GM23338 (cell line): ENCODE measurements at regions not wholly inside any gene's neighbourhood (a gene's known extent, or its start where the extent isn't known, plus 50 kb on each side); places are given as distances from the start of the nearest gene placed in this dataset.

Experiments
- ATAC-seq: fragments of 200-7000 bp; cut with Tn5 transposase; 3 replicates; pipeline ENCODE4 v1.9.1; 2020
- DNase-seq: peaks from one replicate; pipeline ENCODE4 v3.0.0-alpha.2; 2015; ENCODE audit warnings: low spot score
- H2AFZ ChIP-seq: fragments of 200-600 bp; sonication (generic); 2 replicates; pipeline ENCODE4 v1.8.0; 2016; ENCODE audit warnings: antibody characterized with exemption, mild to moderate bottlenecking, moderate library complexity
- H3F3A ChIP-seq: fragments of 200-600 bp; sonication (generic); replicated peaks from 2 replicates; pipeline ENCODE4 v1.8.0; 2017; ENCODE audit warnings: antibody characterized with exemption, mixed run types, low read depth
- H3K27ac ChIP-seq: fragments of 200-600 bp; sonication (generic); 2 replicates; pipeline ENCODE4 v1.6.1; 2016; ENCODE audit warnings: low read depth
- H3K27me3 ChIP-seq: fragments of 200-600 bp; sonication (generic); 2 replicates; pipeline ENCODE4 v1.8.0; 2016; ENCODE audit warnings: mild to moderate bottlenecking, mixed run types, moderate library complexity; ENCODE audit not compliant: insufficient read depth
- H3K36me3 ChIP-seq: fragments of 200-600 bp; sonication (generic); 2 replicates; pipeline ENCODE4 v1.8.0; 2016; ENCODE audit warnings: mild to moderate bottlenecking; ENCODE audit not compliant: insufficient read depth
- H3K4me1 ChIP-seq: fragments of 200-600 bp; sonication (generic); 2 replicates; pipeline ENCODE4 v1.8.0; 2016; ENCODE audit warnings: mild to moderate bottlenecking, moderate library complexity; ENCODE audit not compliant: insufficient read depth
- H3K4me2 ChIP-seq: fragments of 200-600 bp; sonication (generic); 2 replicates; pipeline ENCODE4 v1.7.1; 2017; ENCODE audit warnings: mixed run types
- H3K4me3 ChIP-seq: fragments of 200-600 bp; sonication (generic); 2 replicates; pipeline ENCODE4 v1.6.1; 2016; ENCODE audit warnings: mixed run types
- H3K79me2 ChIP-seq: fragments of 200-600 bp; sonication (generic); replicated peaks from 2 replicates; pipeline ENCODE4 v1.8.0; 2017; ENCODE audit warnings: mild to moderate bottlenecking; ENCODE audit not compliant: insufficient read depth
- H3K9me2 ChIP-seq: fragments of 200-600 bp; sonication (generic); 2 replicates; pipeline ENCODE4 v1.8.0; 2017; ENCODE audit not compliant: insufficient read depth
- H4K20me1 ChIP-seq: fragments of 200-600 bp; sonication (generic); replicated peaks from 2 replicates; pipeline ENCODE4 v1.8.0; 2017; ENCODE audit warnings: mild to moderate bottlenecking; ENCODE audit not compliant: insufficient read depth
- H3K27ac Mint-ChIP-seq: 2 replicates; pipeline ENCODE4 v1.8.0; 2020; ENCODE audit warnings: inconsistent platforms, mild to moderate bottlenecking, moderate library complexity, mixed read lengths
- H3K27me3 Mint-ChIP-seq: 3 replicates; pipeline ENCODE4 v1.8.0; 2022; ENCODE audit warnings: low read depth, mild to moderate bottlenecking, moderate library complexity, mixed read lengths, inconsistent platforms; ENCODE audit not compliant: insufficient read depth, poor library complexity
- H3K36me3 Mint-ChIP-seq: 3 replicates; pipeline ENCODE4 v1.8.0; 2021; ENCODE audit warnings: low read depth, mild to moderate bottlenecking, inconsistent platforms, moderate library complexity, mixed read lengths
- H3K4me1 Mint-ChIP-seq: 3 replicates; pipeline ENCODE4 v1.8.0; 2020; ENCODE audit warnings: mild to moderate bottlenecking, inconsistent platforms, mixed read lengths
- H3K4me3 Mint-ChIP-seq: 3 replicates; pipeline ENCODE4 v1.8.0; 2021; ENCODE audit warnings: moderate library complexity, mild to moderate bottlenecking, inconsistent platforms, mixed read lengths
- H3K9me3 Mint-ChIP-seq: 3 replicates; pipeline ENCODE4 v1.8.0; 2020; ENCODE audit warnings: moderate library complexity, mild to moderate bottlenecking, inconsistent platforms, mixed read lengths
- ETS1 ChIP-seq: IDR thresholded peaks from 2 replicates; pipeline ENCODE4 v1.6.1; 2016; ENCODE audit warnings: antibody characterized with exemption
- EZH2 ChIP-seq: fragments of 200-600 bp; sonication (generic); IDR thresholded peaks from one replicate; pipeline ENCODE4 v1.8.0; 2017; ENCODE audit warnings: antibody characterized with exemption, mild to moderate bottlenecking, low read depth; ENCODE audit not compliant: unreplicated experiment
- EZH2phosphoT487 ChIP-seq: fragments of 200-600 bp; sonication (generic); IDR thresholded peaks from one replicate; pipeline ENCODE4 v1.8.1; 2018; ENCODE audit warnings: antibody characterized with exemption; ENCODE audit not compliant: unreplicated experiment
- JUNB ChIP-seq: IDR thresholded peaks from one replicate; pipeline ENCODE4 v1.6.1; 2016; ENCODE audit warnings: antibody characterized with exemption; ENCODE audit not compliant: unreplicated experiment
- POLR2AphosphoS5 ChIP-seq: IDR thresholded peaks from 2 replicates; pipeline ENCODE4 v1.6.1; 2016; ENCODE audit warnings: antibody characterized with exemption, low read depth
- STAT1 ChIP-seq: IDR thresholded peaks from one replicate; pipeline ENCODE4 v1.6.1; 2016; ENCODE audit warnings: antibody characterized with exemption; ENCODE audit not compliant: unreplicated experiment
- ZNF114 ChIP-seq: fragments of 250-450 bp; sonication (Bioruptor Pico); IDR thresholded peaks from 2 replicates; pipeline ENCODE4 v1.5.0; 2020; ENCODE audit warnings: mild to moderate bottlenecking, moderate library complexity
- ZNF331 ChIP-seq: fragments of 250-450 bp; sonication (Bioruptor Pico); IDR thresholded peaks from 2 replicates; pipeline ENCODE4 v1.5.0; 2020; ENCODE audit warnings: low read depth, mild to moderate bottlenecking, moderate library complexity
- TF ChIP-seq, protein P1 (sequence below): IDR thresholded peaks from one replicate; pipeline ENCODE4 v1.6.1; 2018; ENCODE audit warnings: antibody characterized with exemption; ENCODE audit not compliant: unreplicated experiment
- TF ChIP-seq, protein P2 (sequence below): fragments of 250-450 bp; sonication (Bioruptor Pico); IDR thresholded peaks from 2 replicates; pipeline ENCODE4 v1.5.0; 2020; ENCODE audit warnings: mild to moderate bottlenecking, moderate library complexity

GRCh38 chr20:6566821-6567220 lies 200.7 kb upstream of the BMP2 start:
- Histone ChIP-seq H3F3A (no peaks in the 10 kb centered on the region), H3K27me3 (no peaks in the 10 kb centered on the region), H3K4me3 (no peak overlapping the region), H3K4me2 (no peak overlapping the region), H3K36me3 (no peaks in the 10 kb centered on the region), H4K20me1 (no peaks in the 10 kb centered on the region), H3K4me1 (no peaks in the 10 kb centered on the region), H3K79me2 (no peaks in the 10 kb centered on the region), H3K9me2 (no peaks in the 10 kb centered on the region), H2AFZ (no peak overlapping the region), H3K27ac (no peak overlapping the region)
- ATAC-seq: no peak
- no peak for DNase-seq
- Mint-ChIP-seq H3K27me3 (no peaks in the 10 kb centered on the region), H3K4me1 (no peaks in the 10 kb centered on the region), H3K4me3 (no peak overlapping the region), H3K27ac (no peak overlapping the region), H3K36me3 (no peaks in the 10 kb centered on the region), H3K9me3 (no peaks in the 10 kb centered on the region)
- TF ChIP-seq, protein P1, sequence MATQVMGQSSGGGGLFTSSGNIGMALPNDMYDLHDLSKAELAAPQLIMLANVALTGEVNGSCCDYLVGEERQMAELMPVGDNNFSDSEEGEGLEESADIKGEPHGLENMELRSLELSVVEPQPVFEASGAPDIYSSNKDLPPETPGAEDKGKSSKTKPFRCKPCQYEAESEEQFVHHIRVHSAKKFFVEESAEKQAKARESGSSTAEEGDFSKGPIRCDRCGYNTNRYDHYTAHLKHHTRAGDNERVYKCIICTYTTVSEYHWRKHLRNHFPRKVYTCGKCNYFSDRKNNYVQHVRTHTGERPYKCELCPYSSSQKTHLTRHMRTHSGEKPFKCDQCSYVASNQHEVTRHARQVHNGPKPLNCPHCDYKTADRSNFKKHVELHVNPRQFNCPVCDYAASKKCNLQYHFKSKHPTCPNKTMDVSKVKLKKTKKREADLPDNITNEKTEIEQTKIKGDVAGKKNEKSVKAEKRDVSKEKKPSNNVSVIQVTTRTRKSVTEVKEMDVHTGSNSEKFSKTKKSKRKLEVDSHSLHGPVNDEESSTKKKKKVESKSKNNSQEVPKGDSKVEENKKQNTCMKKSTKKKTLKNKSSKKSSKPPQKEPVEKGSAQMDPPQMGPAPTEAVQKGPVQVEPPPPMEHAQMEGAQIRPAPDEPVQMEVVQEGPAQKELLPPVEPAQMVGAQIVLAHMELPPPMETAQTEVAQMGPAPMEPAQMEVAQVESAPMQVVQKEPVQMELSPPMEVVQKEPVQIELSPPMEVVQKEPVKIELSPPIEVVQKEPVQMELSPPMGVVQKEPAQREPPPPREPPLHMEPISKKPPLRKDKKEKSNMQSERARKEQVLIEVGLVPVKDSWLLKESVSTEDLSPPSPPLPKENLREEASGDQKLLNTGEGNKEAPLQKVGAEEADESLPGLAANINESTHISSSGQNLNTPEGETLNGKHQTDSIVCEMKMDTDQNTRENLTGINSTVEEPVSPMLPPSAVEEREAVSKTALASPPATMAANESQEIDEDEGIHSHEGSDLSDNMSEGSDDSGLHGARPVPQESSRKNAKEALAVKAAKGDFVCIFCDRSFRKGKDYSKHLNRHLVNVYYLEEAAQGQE: no peak

DNA sequence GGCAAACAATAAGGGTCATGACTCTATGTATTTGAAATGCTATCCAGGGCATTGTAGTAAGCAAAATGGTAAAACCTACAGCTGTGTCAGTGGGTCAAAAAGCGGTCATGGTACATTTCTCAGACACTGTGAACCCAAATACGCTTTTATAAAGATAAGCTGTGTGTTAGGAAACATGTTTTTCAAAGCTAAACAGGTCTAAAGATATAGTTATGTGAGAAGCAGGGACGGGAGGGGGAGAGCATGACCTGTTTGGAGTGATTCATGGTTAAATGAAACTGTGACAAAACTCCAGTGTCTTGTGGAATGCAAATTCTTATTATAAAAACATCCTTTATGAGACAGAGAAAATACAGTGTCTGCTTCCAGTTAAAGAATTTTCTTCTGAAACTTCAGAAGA lies 205.4 kb upstream of the BMP2 start:
- Histone ChIP-seq H2AFZ (no peak overlapping the region), H3K4me2 (no peak overlapping the region), H3F3A (no peaks in the 10 kb centered on the region), H4K20me1 (no peaks in the 10 kb centered on the region), H3K4me3 (no peak overlapping the region), H3K36me3 (no peaks in the 10 kb centered on the region), H3K27ac (no peak overlapping the region), H3K4me1 (no peaks in the 10 kb centered on the region), H3K27me3 (no peaks in the 10 kb centered on the region), H3K79me2 (no peaks in the 10 kb centered on the region), H3K9me2 (no peaks in the 10 kb centered on the region)
- Mint-ChIP-seq H3K9me3 (no peaks in the 10 kb centered on the region), H3K27me3 (no peaks in the 10 kb centered on the region), H3K36me3 (no peaks in the 10 kb centered on the region), H3K4me1 (no peaks in the 10 kb centered on the region), H3K27ac (no peak overlapping the region), H3K4me3 (no peak overlapping the region)
- DNase-seq (no peak), ATAC-seq (no peak)
- TF ChIP-seq, protein P2, sequence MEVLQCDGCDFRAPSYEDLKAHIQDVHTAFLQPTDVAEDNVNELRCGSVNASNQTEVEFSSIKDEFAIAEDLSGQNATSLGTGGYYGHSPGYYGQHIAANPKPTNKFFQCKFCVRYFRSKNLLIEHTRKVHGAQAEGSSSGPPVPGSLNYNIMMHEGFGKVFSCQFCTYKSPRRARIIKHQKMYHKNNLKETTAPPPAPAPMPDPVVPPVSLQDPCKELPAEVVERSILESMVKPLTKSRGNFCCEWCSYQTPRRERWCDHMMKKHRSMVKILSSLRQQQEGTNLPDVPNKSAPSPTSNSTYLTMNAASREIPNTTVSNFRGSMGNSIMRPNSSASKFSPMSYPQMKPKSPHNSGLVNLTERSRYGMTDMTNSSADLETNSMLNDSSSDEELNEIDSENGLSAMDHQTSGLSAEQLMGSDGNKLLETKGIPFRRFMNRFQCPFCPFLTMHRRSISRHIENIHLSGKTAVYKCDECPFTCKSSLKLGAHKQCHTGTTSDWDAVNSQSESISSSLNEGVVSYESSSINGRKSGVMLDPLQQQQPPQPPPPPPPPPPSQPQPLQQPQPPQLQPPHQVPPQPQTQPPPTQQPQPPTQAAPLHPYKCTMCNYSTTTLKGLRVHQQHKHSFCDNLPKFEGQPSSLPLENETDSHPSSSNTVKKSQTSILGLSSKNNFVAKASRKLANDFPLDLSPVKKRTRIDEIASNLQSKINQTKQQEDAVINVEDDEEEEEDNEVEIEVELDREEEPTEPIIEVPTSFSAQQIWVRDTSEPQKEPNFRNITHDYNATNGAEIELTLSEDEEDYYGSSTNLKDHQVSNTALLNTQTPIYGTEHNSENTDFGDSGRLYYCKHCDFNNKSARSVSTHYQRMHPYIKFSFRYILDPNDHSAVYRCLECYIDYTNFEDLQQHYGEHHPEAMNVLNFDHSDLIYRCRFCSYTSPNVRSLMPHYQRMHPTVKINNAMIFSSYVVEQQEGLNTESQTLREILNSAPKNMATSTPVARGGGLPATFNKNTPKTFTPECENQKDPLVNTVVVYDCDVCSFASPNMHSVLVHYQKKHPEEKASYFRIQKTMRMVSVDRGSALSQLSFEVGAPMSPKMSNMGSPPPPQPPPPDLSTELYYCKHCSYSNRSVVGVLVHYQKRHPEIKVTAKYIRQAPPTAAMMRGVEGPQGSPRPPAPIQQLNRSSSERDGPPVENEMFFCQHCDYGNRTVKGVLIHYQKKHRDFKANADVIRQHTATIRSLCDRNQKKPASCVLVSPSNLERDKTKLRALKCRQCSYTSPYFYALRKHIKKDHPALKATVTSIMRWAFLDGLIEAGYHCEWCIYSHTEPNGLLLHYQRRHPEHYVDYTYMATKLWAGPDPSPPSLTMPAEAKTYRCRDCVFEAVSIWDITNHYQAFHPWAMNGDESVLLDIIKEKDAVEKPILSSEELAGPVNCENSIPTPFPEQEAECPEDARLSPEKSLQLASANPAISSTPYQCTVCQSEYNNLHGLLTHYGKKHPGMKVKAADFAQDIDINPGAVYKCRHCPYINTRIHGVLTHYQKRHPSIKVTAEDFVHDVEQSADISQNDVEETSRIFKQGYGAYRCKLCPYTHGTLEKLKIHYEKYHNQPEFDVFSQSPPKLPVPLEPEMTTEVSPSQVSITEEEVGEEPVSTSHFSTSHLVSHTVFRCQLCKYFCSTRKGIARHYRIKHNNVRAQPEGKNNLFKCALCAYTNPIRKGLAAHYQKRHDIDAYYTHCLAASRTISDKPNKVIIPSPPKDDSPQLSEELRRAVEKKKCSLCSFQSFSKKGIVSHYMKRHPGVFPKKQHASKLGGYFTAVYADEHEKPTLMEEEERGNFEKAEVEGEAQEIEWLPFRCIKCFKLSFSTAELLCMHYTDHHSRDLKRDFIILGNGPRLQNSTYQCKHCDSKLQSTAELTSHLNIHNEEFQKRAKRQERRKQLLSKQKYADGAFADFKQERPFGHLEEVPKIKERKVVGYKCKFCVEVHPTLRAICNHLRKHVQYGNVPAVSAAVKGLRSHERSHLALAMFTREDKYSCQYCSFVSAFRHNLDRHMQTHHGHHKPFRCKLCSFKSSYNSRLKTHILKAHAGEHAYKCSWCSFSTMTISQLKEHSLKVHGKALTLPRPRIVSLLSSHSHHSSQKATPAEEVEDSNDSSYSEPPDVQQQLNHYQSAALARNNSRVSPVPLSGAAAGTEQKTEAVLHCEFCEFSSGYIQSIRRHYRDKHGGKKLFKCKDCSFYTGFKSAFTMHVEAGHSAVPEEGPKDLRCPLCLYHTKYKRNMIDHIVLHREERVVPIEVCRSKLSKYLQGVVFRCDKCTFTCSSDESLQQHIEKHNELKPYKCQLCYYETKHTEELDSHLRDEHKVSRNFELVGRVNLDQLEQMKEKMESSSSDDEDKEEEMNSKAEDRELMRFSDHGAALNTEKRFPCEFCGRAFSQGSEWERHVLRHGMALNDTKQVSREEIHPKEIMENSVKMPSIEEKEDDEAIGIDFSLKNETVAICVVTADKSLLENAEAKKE: no peak
- TF ChIP-seq POLR2AphosphoS5 (no peak), ETS1 (no peak), EZH2phosphoT487 (no peak), ZNF114 (CRISPR knock-in tag) (no peak), EZH2 (no peak), STAT1 (no peak), JUNB (no peak), ZNF331 (CRISPR knock-in tag) (no peak)
